ENCODE measurements at regions not wholly inside any gene's neighbourhood (a gene's known extent, or its start where the extent isn't known, plus 50 kb on each side); places are given as distances from the start of the nearest gene placed in this dataset.

DNA sequence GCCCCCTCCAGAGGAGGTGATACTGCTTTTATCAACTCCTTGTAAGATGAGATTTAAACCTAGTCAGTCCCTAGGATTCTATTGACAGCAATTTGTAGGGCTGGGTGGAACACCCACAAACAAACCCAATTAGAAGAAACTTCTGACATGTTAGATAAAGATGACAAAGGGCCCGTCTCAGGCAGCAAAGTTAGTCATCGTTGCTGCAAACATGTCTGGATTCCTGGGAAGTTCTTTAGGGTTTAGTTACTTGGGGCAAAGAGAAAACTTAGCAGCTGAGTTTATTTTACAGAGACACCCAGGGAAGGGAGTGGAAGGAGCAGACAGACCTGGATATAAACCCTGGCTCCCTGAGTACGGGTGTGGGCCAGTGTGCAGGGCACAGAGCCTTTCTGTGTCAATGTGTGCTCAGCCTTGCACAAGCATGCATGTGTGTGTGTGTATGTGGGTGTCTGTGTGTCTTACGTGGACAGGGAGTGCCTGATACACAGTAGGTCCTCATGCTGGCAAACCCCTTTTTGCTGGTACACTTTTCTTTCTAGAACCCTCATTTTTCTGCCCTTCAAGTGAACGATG lies 130.0 kb upstream of the STX18 start:
- TF ChIP-seq EZH2 (IDR thresholded peaks at IDR 0.05; ENCODE audit: insufficient read depth, poor library complexity, severe bottlenecking): no peak
- no peak for TF ChIP-seq EZH2phosphoT487 (IDR thresholded peaks at IDR 0.05; ENCODE audit: insufficient read depth, low read depth)

Measured in GM23248 (cell line).